Vagina (tissue), 2 donors: ENCODE measurements at regions not wholly inside any gene's neighbourhood (a gene's known extent, or its start where the extent isn't known, plus 50 kb on each side); places are given as distances from the start of the nearest gene placed in this dataset.

Experiments
- POLR2AphosphoS5 ChIP-seq, 2 donors: sonication (generic); formaldehyde crosslinking; IDR thresholded peaks; one replicate each; pipeline ENCODE4 v1.9.0; 2017; ENCODE audit warnings: antibody characterized with exemption in 2 of 2, mild to moderate bottlenecking in 2 of 2, low read depth in 1 of 2; ENCODE audit not compliant: insufficient read depth in 1 of 2
- TF ChIP-seq, protein P1 (sequence below), 3 experiments: fragments of 450-650 bp in 2 of 3; fragments of 200-600 bp in 1 of 3; sonication (generic) in 1 of 3; IDR thresholded peaks; one replicate each; pipeline ENCODE4 v1.5.1; 2017 to 2019; ENCODE audit warnings: antibody characterized with exemption in 3 of 3, mild to moderate bottlenecking in 2 of 3, moderate library complexity in 2 of 3

DNA sequence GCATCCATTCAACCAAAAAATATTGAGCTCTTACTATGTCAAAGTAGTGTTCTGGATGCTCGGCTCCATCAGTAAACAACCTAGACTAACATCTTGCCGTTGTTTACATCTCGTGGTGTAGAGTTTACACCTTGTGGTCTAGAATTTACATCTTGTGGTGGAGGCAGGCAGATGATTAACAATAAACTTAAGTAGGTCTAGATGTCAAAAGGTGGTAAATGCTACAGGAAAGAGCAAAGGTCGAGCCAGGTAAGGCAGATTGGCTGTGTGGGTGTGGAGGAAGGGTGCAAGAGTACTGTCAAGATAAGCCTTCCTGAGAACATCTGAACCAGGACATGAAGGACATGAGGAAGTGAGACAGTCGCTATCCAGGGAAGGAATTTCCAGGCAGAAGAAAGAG lies 88.4 kb upstream of the ESR1 start:
- TF ChIP-seq, protein P1, sequence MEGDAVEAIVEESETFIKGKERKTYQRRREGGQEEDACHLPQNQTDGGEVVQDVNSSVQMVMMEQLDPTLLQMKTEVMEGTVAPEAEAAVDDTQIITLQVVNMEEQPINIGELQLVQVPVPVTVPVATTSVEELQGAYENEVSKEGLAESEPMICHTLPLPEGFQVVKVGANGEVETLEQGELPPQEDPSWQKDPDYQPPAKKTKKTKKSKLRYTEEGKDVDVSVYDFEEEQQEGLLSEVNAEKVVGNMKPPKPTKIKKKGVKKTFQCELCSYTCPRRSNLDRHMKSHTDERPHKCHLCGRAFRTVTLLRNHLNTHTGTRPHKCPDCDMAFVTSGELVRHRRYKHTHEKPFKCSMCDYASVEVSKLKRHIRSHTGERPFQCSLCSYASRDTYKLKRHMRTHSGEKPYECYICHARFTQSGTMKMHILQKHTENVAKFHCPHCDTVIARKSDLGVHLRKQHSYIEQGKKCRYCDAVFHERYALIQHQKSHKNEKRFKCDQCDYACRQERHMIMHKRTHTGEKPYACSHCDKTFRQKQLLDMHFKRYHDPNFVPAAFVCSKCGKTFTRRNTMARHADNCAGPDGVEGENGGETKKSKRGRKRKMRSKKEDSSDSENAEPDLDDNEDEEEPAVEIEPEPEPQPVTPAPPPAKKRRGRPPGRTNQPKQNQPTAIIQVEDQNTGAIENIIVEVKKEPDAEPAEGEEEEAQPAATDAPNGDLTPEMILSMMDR (IDR thresholded peaks at IDR 0.05), result no peak
- TF ChIP-seq POLR2AphosphoS5 (IDR thresholded peaks at IDR 0.05; ENCODE audit: insufficient read depth in 1 of 2, low read depth in 1 of 2), result no peak
